Effector CD4-positive, alpha-beta T cell (primary cell): ENCODE measurements at regions not wholly inside any gene's neighbourhood (a gene's known extent, or its start where the extent isn't known, plus 50 kb on each side); places are given as distances from the start of the nearest gene placed in this dataset.
"Not testable (repeated sequence)": the region's sequence is repeated elsewhere in the genome, so short reads cannot be mapped to it uniquely, and the experiment has no call there.

ENCODE experiments used
- DNase-seq: peaks from one replicate; pipeline ENCODE4 v3.0.0-alpha.2; 2020

GRCh38 chr6:97925504-97925903 lies 642.5 kb upstream of the MMS22L start:
- DNase-seq: no peak

- no peak for DNase-seq
Observed at GRCh38 chr6:97939440-97940168, 656.6 kb upstream of the MMS22L start.

GRCh38 chr6:97947841-97948240 lies 664.8 kb upstream of the MMS22L start:
- DNase-seq: no peak

GRCh38 chr6:97958134-97958533 lies 675.1 kb upstream of the MMS22L start:
- DNase-seq: no peak

GRCh38 chr6:97963193-97963592 lies 680.2 kb upstream of the MMS22L start:
- DNase-seq: no peak

- no peak for DNase-seq
Observed at GRCh38 chr6:97969065-97969464, 686.0 kb upstream of the MMS22L start.

GRCh38 chr6:97977084-97977483 lies 694.1 kb upstream of the MMS22L start:
- no peak for DNase-seq

GRCh38 chr6:97978855-97979271 lies 695.8 kb upstream of the MMS22L start:
- no peak for DNase-seq

- DNase-seq: not testable (repeated sequence)
Observed at GRCh38 chr6:97979285-97979684, 696.3 kb upstream of the MMS22L start.

GRCh38 chr6:97989451-97989850 lies 706.4 kb upstream of the MMS22L start:
- no peak for DNase-seq

- no peak for DNase-seq
Observed at GRCh38 chr6:97995158-97995557, 712.1 kb upstream of the MMS22L start.

GRCh38 chr6:98002678-98003077 lies 719.7 kb upstream of the MMS22L start:
- no peak for DNase-seq

- no peak for DNase-seq
Observed at GRCh38 chr6:98014442-98015201, 731.6 kb upstream of the MMS22L start.

- DNase-seq: no peak
Observed at GRCh38 chr6:98016565-98016964, 733.5 kb upstream of the MMS22L start.

GRCh38 chr6:98020222-98020621 lies 737.2 kb upstream of the MMS22L start:
- DNase-seq: no peak

GRCh38 chr6:98024359-98024758 lies 741.3 kb upstream of the MMS22L start:
- DNase-seq: no peak

GRCh38 chr6:98027898-98028297 lies 744.9 kb upstream of the MMS22L start:
- DNase-seq: no peak

- DNase-seq: no peak
Observed at GRCh38 chr6:98033617-98034016, 750.6 kb upstream of the MMS22L start.

GRCh38 chr6:98036344-98036923 lies 753.4 kb upstream of the MMS22L start:
- DNase-seq: no peak

- DNase-seq: no peak
Observed at GRCh38 chr6:98037571-98037970, 754.6 kb upstream of the MMS22L start.

GRCh38 chr6:98039443-98039842 lies 756.4 kb upstream of the MMS22L start:
- DNase-seq: no peak

GRCh38 chr6:98039904-98040607 lies 757.0 kb upstream of the MMS22L start:
- no peak for DNase-seq

- no peak for DNase-seq
Observed at GRCh38 chr6:98041056-98041455, 758.0 kb upstream of the MMS22L start.
